IMR-90 (cell line): ENCODE measurements at regions not wholly inside any gene's neighbourhood (a gene's known extent, or its start where the extent isn't known, plus 50 kb on each side); places are given as distances from the start of the nearest gene placed in this dataset.

Source experiments
- ATAC-seq: fragments of 200-7000 bp; cut with Tn5 transposase; 2 replicates; pipeline ENCODE4 v1.9.1; 2020; ENCODE audit warnings: low read depth, mild to moderate bottlenecking, moderate library complexity
- BruUV-seq: library from RNA; stranded (reverse); fragments of 400-500 nt; replicated peaks from 2 replicates; lab custom pipeline; 2021; lab: Mats Ljungman, UMichigan
- CTCF ChIA-PET: fragments of 300-600 bp; formaldehyde crosslinking; extraction: SDS; loops from one replicate; lab custom pipeline; 2021; ENCODE audit warnings: antibody characterized with exemption; lab: Yijun Ruan, JAX
- POLR2A ChIA-PET: fragments of 300-600 bp; sonication (Branson Sonifier 250); formaldehyde crosslinking; loops from one replicate; lab custom pipeline; 2022; ENCODE audit warnings: antibody characterized with exemption; ENCODE audit not compliant: unreplicated experiment; lab: Charles Lee
- DNase-seq: peaks from one replicate; pipeline ENCODE4 v3.0.0; 2013
- H2AFZ ChIP-seq: replicated peaks from 2 replicates; pipeline ENCODE3; 2013; ENCODE audit warnings: low read length, mild to moderate bottlenecking; ENCODE audit not compliant: poor library complexity
- H2AK5ac ChIP-seq: 2 replicates; pipeline ENCODE4 v1.6.1; 2013; ENCODE audit warnings: low read depth, low read length, inconsistent platforms
- H2AK9ac ChIP-seq: replicated peaks from 2 replicates; pipeline ENCODE3; 2013; ENCODE audit warnings: mild to moderate bottlenecking, low read depth, low read length, moderate library complexity; ENCODE audit not compliant: poor library complexity
- H2BK120ac ChIP-seq: 2 replicates; pipeline ENCODE4 v1.6.1; 2013; ENCODE audit warnings: low read depth, low read length, inconsistent platforms
- H2BK15ac ChIP-seq: 3 replicates; pipeline ENCODE4 v1.6.1; 2013; ENCODE audit warnings: low read depth, low read length, inconsistent platforms
- H2BK20ac ChIP-seq: 2 replicates; pipeline ENCODE4 v1.6.1; 2013; ENCODE audit warnings: low read depth, mild to moderate bottlenecking, inconsistent platforms, low read length, moderate library complexity
- H2BK5ac ChIP-seq: 2 replicates; pipeline ENCODE4 v1.6.1; 2013; ENCODE audit warnings: mild to moderate bottlenecking, low read depth, low read length, inconsistent platforms; ENCODE audit not compliant: poor library complexity, severe bottlenecking
- H3K14ac ChIP-seq: replicated peaks from 2 replicates; pipeline ENCODE4 v1.6.1; 2013; ENCODE audit warnings: low read depth, low read length, inconsistent platforms
- H3K18ac ChIP-seq: 2 replicates; pipeline ENCODE4 v1.6.1; 2013; ENCODE audit warnings: low read depth, low read length, control low read depth
- H3K23ac ChIP-seq: 2 replicates; pipeline ENCODE4 v1.6.1; 2013; ENCODE audit warnings: low read depth, low read length, inconsistent platforms
- H3K27ac ChIP-seq: 2 replicates; pipeline ENCODE4 v1.5.1; 2013; ENCODE audit warnings: mild to moderate bottlenecking, control low read depth, low read length; ENCODE audit not compliant: insufficient read depth
- H3K27me3 ChIP-seq: 2 replicates; pipeline ENCODE4 v1.6.1; 2013; ENCODE audit warnings: low read length; ENCODE audit not compliant: control insufficient read depth, insufficient read depth
- H3K36me3 ChIP-seq: 2 replicates; pipeline ENCODE4 v1.6.1; 2013; ENCODE audit warnings: low read length, mixed read lengths; ENCODE audit not compliant: control insufficient read depth, insufficient read depth
- H3K4ac ChIP-seq: 2 replicates; pipeline ENCODE4 v1.6.1; 2013; ENCODE audit warnings: low read depth, low read length, inconsistent platforms
- H3K4me1 ChIP-seq: 2 replicates; pipeline ENCODE4 v1.6.1; 2013; ENCODE audit warnings: low read length, mixed read lengths; ENCODE audit not compliant: control insufficient read depth, insufficient read depth
- H3K4me2 ChIP-seq: 2 replicates; pipeline ENCODE4 v1.6.1; 2013; ENCODE audit warnings: low read depth, mild to moderate bottlenecking, control low read depth, low read length, moderate library complexity
- H3K4me3 ChIP-seq: 2 replicates; pipeline ENCODE4 v1.5.1; 2013; ENCODE audit warnings: low read depth, mild to moderate bottlenecking, control low read depth, low read length, moderate library complexity; ENCODE audit not compliant: insufficient read depth
- H3K56ac ChIP-seq: 2 replicates; pipeline ENCODE4 v1.6.1; 2013; ENCODE audit warnings: low read length, inconsistent platforms; ENCODE audit not compliant: insufficient read depth; ENCODE audit errors: extremely low read depth
- H3K79me1 ChIP-seq, 2 experiments: 2 replicates each; pipeline ENCODE4 v1.6.1; 2013; ENCODE audit warnings: low read length in 2 of 2, inconsistent platforms in 1 of 2, low read depth in 1 of 2
- H3K9ac ChIP-seq: 2 replicates; pipeline ENCODE4 v1.6.1; 2013; ENCODE audit warnings: low read depth, low read length, control low read depth
- H3K9me1 ChIP-seq: 2 replicates; pipeline ENCODE4 v1.6.1; 2013; ENCODE audit warnings: low read length, inconsistent platforms; ENCODE audit not compliant: insufficient read depth
- H3K9me3 ChIP-seq: 2 replicates; pipeline ENCODE4 v1.6.1; 2013; ENCODE audit warnings: low read length; ENCODE audit not compliant: control insufficient read depth, insufficient read depth
- H4K20me1 ChIP-seq: 2 replicates; pipeline ENCODE4 v1.6.1; 2013; ENCODE audit warnings: low read length, inconsistent platforms; ENCODE audit not compliant: insufficient read depth
- H4K5ac ChIP-seq: 2 replicates; pipeline ENCODE4 v1.6.1; 2013; ENCODE audit warnings: mild to moderate bottlenecking, low read depth, low read length, control low read depth
- H4K8ac ChIP-seq, 2 experiments: 2 replicates each; pipeline ENCODE4 v1.6.1; 2013; ENCODE audit warnings: low read depth in 2 of 2, low read length in 2 of 2, control low read depth in 1 of 2, inconsistent platforms in 1 of 2
- H4K91ac ChIP-seq: 2 replicates; pipeline ENCODE4 v1.6.1; 2013; ENCODE audit warnings: low read depth, low read length, inconsistent platforms; ENCODE audit not compliant: insufficient read depth
- MAZ ChIP-seq: IDR thresholded peaks from 2 replicates; pipeline ENCODE4 v1.6.1; 2012; ENCODE audit warnings: low read depth, mild to moderate bottlenecking, low read length, improper control_type of control experiment, moderate library complexity, borderline replicate concordance
- RAD21 ChIP-seq: IDR thresholded peaks from 2 replicates; pipeline ENCODE4 v1.6.1; 2012; ENCODE audit warnings: low read length, improper control_type of control experiment
- WGBS, 2 experiments: methylation state at CpG; one replicate each; pipeline versions ENCODE4 v1.1.5 to v1.1.7; 2013; ENCODE audit warnings: missing lambda C conversion rate in 2 of 2; ENCODE audit not compliant: insufficient read length in 1 of 2; ENCODE audit errors: extremely low coverage in 2 of 2; 5-methylcytosine and 5-hydroxymethylcytosine counted together
- dilution Hi-C: fragments of 300-500 bp; cut with HindIII; formaldehyde crosslinking; loops from one replicate; pipeline ENCODE4 v1.14.3; 2018; ENCODE audit warnings: low sequenced_read_pairs; ENCODE audit not compliant: unreplicated experiment
- in situ Hi-C: fragments of 300-500 bp; cut with MboI; formaldehyde crosslinking; loops from 3 replicates; pipeline ENCODE4 v1.14.3; 2019; ENCODE audit warnings: low sequenced_read_pairs, inconsistent platforms, mixed read lengths
- intact Hi-C: fragments of 100-400 bp; cut with micrococcal nuclease; formaldehyde crosslinking; loops from 2 replicates; pipeline ENCODE4 v1.10.0; 2022

- Histone ChIP-seq H3K23ac (no peak overlapping the region), H4K5ac (no peak overlapping the region), H2BK120ac (no peak overlapping the region), H2BK15ac (no peak overlapping the region), H4K20me1 (no peaks in the 10 kb centered on the region), H3K4me3 (no peak overlapping the region), H2BK5ac (no peak overlapping the region), H3K9me1 (no peaks in the 10 kb centered on the region), H3K18ac (no peak overlapping the region), H2AK5ac (no peak overlapping the region), H2BK20ac (no peak overlapping the region), H3K4ac (no peak overlapping the region), H3K27ac (no peak overlapping the region), H3K14ac (no peak overlapping the region), H3K4me2 (no peak overlapping the region), H3K36me3 (no peaks in the 10 kb centered on the region), H3K79me1 (no peaks in the 10 kb centered on the region), H3K9ac (no peak overlapping the region), H2AFZ (no peak overlapping the region), H3K56ac (no peak overlapping the region), H3K9me3 (no peaks in the 10 kb centered on the region), H4K8ac (no peak overlapping the region), H3K27me3 (no peaks in the 10 kb centered on the region), H4K91ac (no peak overlapping the region), H2AK9ac (no peak overlapping the region), H3K4me1 (no peaks in the 10 kb centered on the region)
- CTCF ChIA-PET = no interaction called here
- dilution Hi-C loops = no loop called here
- BruUV-seq = no TSS peak
- no peak for DNase-seq
- intact Hi-C loops = no loop called here
- POLR2A ChIA-PET = no interaction called here
- TF ChIP-seq MAZ (no peak), RAD21 (no peak)
- no CpG with 5 or more reads among the region's 1 CpG for WGBS, 2 experiments
- no peak for ATAC-seq
- in situ Hi-C loops = no loop called here
Measured at GRCh38 chr1:81317191-81317590, 483.5 kb upstream of the ADGRL2 start.
